ENCODE measurements at regions not wholly inside any gene's neighbourhood (a gene's known extent, or its start where the extent isn't known, plus 50 kb on each side); places are given as distances from the start of the nearest gene placed in this dataset.
"Not testable (repeated sequence)": the region's sequence is repeated elsewhere in the genome, so short reads cannot be mapped to it uniquely, and the experiment has no call there.

GRCh38 chr13:74557870-74558269 lies 423.7 kb upstream of the KLF12 start:
- DNase-seq = no peak

- no peak for DNase-seq
Observed at GRCh38 chr13:74555651-74556420, 421.6 kb upstream of the KLF12 start.

GRCh38 chr13:74555276-74555625 lies 421.0 kb upstream of the KLF12 start:
- DNase-seq = no peak

GRCh38 chr13:74554569-74555275 lies 420.5 kb upstream of the KLF12 start:
- DNase-seq = no peak

GRCh38 chr13:74550039-74550438 lies 415.8 kb upstream of the KLF12 start:
- DNase-seq = no peak

GRCh38 chr13:74536649-74537048 lies 402.4 kb upstream of the KLF12 start:
- DNase-seq = not testable (repeated sequence)

GRCh38 chr13:74533226-74533625 lies 399.0 kb upstream of the KLF12 start:
- no peak for DNase-seq

GRCh38 chr13:74530011-74530410 lies 395.8 kb upstream of the KLF12 start:
- no peak for DNase-seq

GRCh38 chr13:74528734-74529513 lies 394.7 kb upstream of the KLF12 start:
- no peak for DNase-seq

- DNase-seq = no peak
Observed at GRCh38 chr13:74523057-74523456, 388.9 kb upstream of the KLF12 start.

- DNase-seq = no peak
Observed at GRCh38 chr13:74511523-74511922, 377.3 kb upstream of the KLF12 start.

GRCh38 chr13:74487091-74487722 lies 353.0 kb upstream of the KLF12 start:
- DNase-seq = no peak

GRCh38 chr13:74485757-74486156 lies 351.6 kb upstream of the KLF12 start:
- no peak for DNase-seq

- no peak for DNase-seq
Observed at GRCh38 chr13:74479124-74479523, 344.9 kb upstream of the KLF12 start.

GRCh38 chr13:74476788-74477187 lies 342.6 kb upstream of the KLF12 start:
- DNase-seq = no peak

GRCh38 chr13:74476365-74476764 lies 342.2 kb upstream of the KLF12 start:
- DNase-seq = no peak

- no peak for DNase-seq
Observed at GRCh38 chr13:74466864-74467263, 332.7 kb upstream of the KLF12 start.

GRCh38 chr13:74466020-74466419 lies 331.8 kb upstream of the KLF12 start:
- no peak for DNase-seq

GRCh38 chr13:74465271-74465670 lies 331.1 kb upstream of the KLF12 start:
- no peak for DNase-seq

GRCh38 chr13:74464670-74465069 lies 330.5 kb upstream of the KLF12 start:
- DNase-seq = no peak

- no peak for DNase-seq
Observed at GRCh38 chr13:74461011-74461410, 326.8 kb upstream of the KLF12 start.

GRCh38 chr13:74452881-74453280 lies 318.7 kb upstream of the KLF12 start:
- DNase-seq = no peak

GRCh38 chr13:74452176-74452575 lies 318.0 kb upstream of the KLF12 start:
- no peak for DNase-seq
